ENCODE measurements at regions not wholly inside any gene's neighbourhood (a gene's known extent, or its start where the extent isn't known, plus 50 kb on each side); places are given as distances from the start of the nearest gene placed in this dataset.

GRCh38 chr2:133887676-133888040 lies 319.4 kb upstream of the NCKAP5 start (continued):
- TF ChIP-seq CTCFL (IDR thresholded peaks at IDR 0.05; ENCODE audit: borderline replicate concordance, insufficient read depth, low read depth, low read length, poor library complexity, severe bottlenecking) (no peak), ZNF395 (CRISPR knock-in tag; IDR thresholded peaks at IDR 0.05) (no peak), ARID1B (IDR thresholded peaks at IDR 0.05) (no peak), ZNF699 (CRISPR knock-in tag; IDR thresholded peaks at IDR 0.05; ENCODE audit: insufficient replicate concordance) (no peak), HDAC8 (tag; IDR thresholded peaks at IDR 0.05) (no peak), POU5F1 (IDR thresholded peaks at IDR 0.05; ENCODE audit: borderline replicate concordance, low read depth, low read length, partially characterized antibody) (no peak), SREBF2 (CRISPR knock-in tag; IDR thresholded peaks at IDR 0.05) (no peak)

GRCh38 chr2:133888107-133888506 lies 319.8 kb upstream of the NCKAP5 start:
- no peaks in the 10 kb centered on the region for H3K9me3 ChIP-seq (replicated peaks; ENCODE audit: control insufficient read depth, insufficient read depth, low read depth, low read length)
- no TSS peak for BruUV-seq (replicated peaks)
- no peak overlapping the region for H3K4me2 ChIP-seq (ENCODE audit: insufficient read depth, low read length)
- no peak overlapping the region for H2AFZ ChIP-seq (ENCODE audit: low read depth, low read length)
- no peaks in the 10 kb centered on the region for H3K9me1 ChIP-seq (ENCODE audit: control insufficient read depth, insufficient read depth, low read length)
- H3K79me2 ChIP-seq (ENCODE audit: control insufficient read depth, insufficient read depth, low read length) = no peaks in the 10 kb centered on the region
- 4% methylated on average over 8 of the region's 8 CpGs for WGBS (ENCODE audit: insufficient coverage, low coverage, missing lambda C conversion rate)
- in situ Hi-C loops (cut with MboI) (loop anchor here (25.0 kb wide), 1 partner anchor 524 kb away; no protein-coding TSS in a partner anchor), intact Hi-C loops (cut with micrococcal nuclease) (loop anchor here (10.0 kb wide), 1 partner anchor 187 kb away; no protein-coding TSS in a partner anchor)
- no peak for ATAC-seq
- TF ChIP-seq TFAM (CRISPR knock-in tag; conservative IDR thresholded peaks at IDR 0.05) (no peak), CCNT2 (IDR thresholded peaks at IDR 0.05; ENCODE audit: borderline replicate concordance, extremely low read depth, insufficient read length, low read depth, low read length) (no peak)
- no peak overlapping the region for H3K27ac ChIP-seq (ENCODE audit: extremely low read depth, low read depth, low read length)
- CTCF ChIA-PET (ENCODE audit: low intra/inter-chr PET ratio) = no interaction called here
- no peak overlapping the region for H3K4me3 ChIP-seq
- POLR2A ChIA-PET = no interaction called here
- no peak for DNase-seq (ENCODE audit: extremely low read depth in 1 of 4, low spot score in 3 of 4)
- no peak overlapping the region for H3K9ac ChIP-seq (ENCODE audit: insufficient read depth in 1 of 2, low read depth in 2 of 2, low read length in 2 of 2)
- H3K27me3 ChIP-seq (ENCODE audit: control insufficient read depth in 2 of 2, insufficient read depth in 2 of 2, low read length in 2 of 2) = peaks cover 3 to 6% of the 10 kb centered on the region in 2 experiments; a peak in 3 of 5 replicates
- no peaks in the 10 kb centered on the region for H3K36me3 ChIP-seq (ENCODE audit: control insufficient read depth, insufficient read depth, low read length)
- H4K20me1 ChIP-seq (replicated peaks; ENCODE audit: control insufficient read depth, insufficient read depth, low read length) = no peaks in the 10 kb centered on the region; the same call in 1 of the 2 replicates
- no peaks in the 10 kb centered on the region for H3K4me1 ChIP-seq (replicated peaks in 1 of 2; ENCODE audit: control insufficient read depth in 2 of 2, insufficient read depth in 2 of 2, low read length in 2 of 2)
- no peak for FAIRE-seq
